Thymus (tissue), 11 donors: ENCODE measurements at regions not wholly inside any gene's neighbourhood (a gene's known extent, or its start where the extent isn't known, plus 50 kb on each side); places are given as distances from the start of the nearest gene placed in this dataset.
"Not testable (repeated sequence)": the region's sequence is repeated elsewhere in the genome, so short reads cannot be mapped to it uniquely, and the experiment has no call there.

Experiments
- DNase-seq, 9 donors: peaks; one replicate each; pipeline ENCODE4 v3.0.0-alpha.2; 2013; ENCODE audit warnings: low spot score in 9 of 9, low read depth in 6 of 9, missing footprints in 1 of 9
- H3K27ac ChIP-seq, 2 donors: one replicate each; pipeline ENCODE4 v1.5.1; 2013; ENCODE audit warnings: control low read depth in 1 of 2, low read depth in 1 of 2, low read length in 1 of 2, mild to moderate bottlenecking in 1 of 2, moderate library complexity in 1 of 2
- H3K27me3 ChIP-seq, 2 donors: one replicate each; pipeline ENCODE4 v1.5.1; 2013; ENCODE audit warnings: low read length in 1 of 2; ENCODE audit not compliant: control insufficient read depth in 2 of 2, insufficient read depth in 1 of 2
- H3K36me3 ChIP-seq, 2 donors: one replicate each; pipeline ENCODE4 v1.5.1; 2013; ENCODE audit warnings: low read length in 1 of 2, mild to moderate bottlenecking in 1 of 2, moderate library complexity in 1 of 2; ENCODE audit not compliant: control insufficient read depth in 2 of 2, insufficient read depth in 2 of 2
- H3K4me1 ChIP-seq, 2 donors: one replicate each; pipeline ENCODE4 v1.5.1; 2013; ENCODE audit warnings: low read length in 2 of 2; ENCODE audit not compliant: control insufficient read depth in 2 of 2, insufficient read depth in 2 of 2
- H3K4me3 ChIP-seq, 2 donors: one replicate each; pipeline ENCODE4 v1.5.1; 2013; ENCODE audit warnings: low read length in 2 of 2, control low read depth in 1 of 2, mild to moderate bottlenecking in 1 of 2
- H3K9me3 ChIP-seq, 2 donors: one replicate each; pipeline ENCODE4 v1.5.1; 2013; ENCODE audit warnings: low read length in 1 of 2, mild to moderate bottlenecking in 1 of 2; ENCODE audit not compliant: control insufficient read depth in 2 of 2, insufficient read depth in 1 of 2
- WGBS: extraction: QIAGEN DNeasy Blood & Tissue Kit; methylation state at CpG from one replicate; pipeline ENCODE4 v1.1.7; 2013; 5-methylcytosine and 5-hydroxymethylcytosine counted together
- donor health status: healthy.

DNA sequence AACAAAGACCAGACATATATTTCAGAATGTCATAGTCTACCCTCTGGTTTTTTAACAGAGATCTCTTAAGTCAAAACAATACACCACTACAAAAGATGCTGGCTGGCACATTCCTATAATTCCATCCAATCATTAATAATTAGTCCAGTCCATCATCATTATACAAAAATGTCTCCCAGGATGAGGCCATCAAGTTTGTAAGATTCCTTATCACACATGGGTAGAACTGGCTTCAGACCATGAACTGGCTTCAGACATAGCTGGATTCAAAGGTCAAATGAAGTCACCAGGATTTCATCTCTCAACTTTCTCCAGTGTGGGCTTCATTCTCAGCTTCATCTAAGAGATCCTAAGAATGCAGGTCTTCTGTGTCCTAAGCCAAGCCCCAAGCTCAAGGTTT lies 147.1 kb downstream of the ENC1 start:
- H3K27ac ChIP-seq: no peak overlapping the region
- H3K4me1 ChIP-seq: no peaks in the 10 kb centered on the region
- H3K4me3 ChIP-seq: no peak overlapping the region
- H3K27me3 ChIP-seq: no peaks in the 10 kb centered on the region
- H3K9me3 ChIP-seq: no peaks in the 10 kb centered on the region
- no peak for DNase-seq
- H3K36me3 ChIP-seq: no peaks in the 10 kb centered on the region

GRCh38 chr5:74492230-74492629 lies 148.3 kb downstream of the ENC1 start:
- no peak overlapping the region for H3K4me3 ChIP-seq
- no peaks in the 10 kb centered on the region for H3K27me3 ChIP-seq
- H3K36me3 ChIP-seq: no peaks in the 10 kb centered on the region
- no peak for DNase-seq
- H3K27ac ChIP-seq: no peak overlapping the region
- WGBS: 45% methylated on average over 2 of the region's 2 CpGs
- H3K4me1 ChIP-seq: no peaks in the 10 kb centered on the region
- H3K9me3 ChIP-seq: no peaks in the 10 kb centered on the region

- Histone ChIP-seq H3K9me3 (no peaks in the 10 kb centered on the region), H3K4me1 (no peaks in the 10 kb centered on the region), H3K4me3 (no peak overlapping the region), H3K36me3 (no peaks in the 10 kb centered on the region), H3K27ac (no peak overlapping the region), H3K27me3 (no peaks in the 10 kb centered on the region)
- DNase-seq: no peak
These were observed 148.9 kb downstream of the ENC1 start for GRCh38 chr5:74491586-74491985.

GRCh38 chr5:74490814-74491213 lies 149.7 kb downstream of the ENC1 start:
- DNase-seq: no peak
- Histone ChIP-seq H3K36me3 (no peaks in the 10 kb centered on the region), H3K9me3 (no peaks in the 10 kb centered on the region), H3K4me3 (no peak overlapping the region), H3K27me3 (no peaks in the 10 kb centered on the region), H3K27ac (no peak overlapping the region), H3K4me1 (no peaks in the 10 kb centered on the region)
- 94% methylated on average over 3 of the region's 3 CpGs for WGBS

DNA sequence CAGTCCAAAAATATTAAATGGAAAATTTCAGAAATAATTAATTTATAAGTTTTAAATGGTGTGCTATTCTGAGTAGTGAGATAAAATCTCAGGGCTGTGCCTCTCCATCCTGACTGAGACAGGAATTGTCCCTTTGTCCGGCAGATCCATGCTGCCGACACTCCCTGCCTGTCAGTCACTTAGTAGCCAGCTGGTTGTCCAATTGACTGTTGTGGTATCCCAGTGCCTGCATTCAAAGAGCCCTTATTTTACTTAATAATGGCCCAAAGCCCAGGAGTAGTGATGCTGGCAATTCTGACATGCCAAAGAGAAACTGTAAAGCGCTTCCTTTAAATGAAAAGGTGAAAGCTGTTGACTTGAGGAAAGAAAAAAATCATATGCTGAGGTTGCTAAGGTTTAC lies 157.5 kb downstream of the ENC1 start:
- Histone ChIP-seq H3K36me3 (no peaks in the 10 kb centered on the region), H3K4me1 (no peaks in the 10 kb centered on the region), H3K4me3 (no peak overlapping the region), H3K27ac (no peak overlapping the region), H3K27me3 (no peaks in the 10 kb centered on the region), H3K9me3 (no peaks in the 10 kb centered on the region)
- 97% methylated on average over 3 of the region's 3 CpGs for WGBS
- DNase-seq: no peak

DNA sequence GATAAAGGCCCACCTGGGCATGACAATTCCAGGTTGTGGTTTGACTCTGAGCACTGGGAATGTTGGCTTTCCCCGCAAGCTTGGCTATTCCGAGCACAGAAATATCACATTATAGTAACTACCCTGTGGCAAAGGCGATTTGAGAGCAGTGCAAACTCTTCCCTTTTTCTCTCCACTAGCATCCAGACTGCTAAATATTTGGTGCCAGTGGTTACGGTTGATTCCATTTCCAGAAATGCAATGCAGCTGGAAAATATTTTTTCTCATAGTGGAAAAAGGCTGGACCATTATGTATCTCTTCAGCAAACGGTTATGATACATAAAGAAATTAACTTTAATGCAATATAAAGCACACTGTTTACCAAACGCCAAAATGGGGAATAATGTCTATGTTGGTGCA lies 158.0 kb downstream of the ENC1 start:
- Histone ChIP-seq H3K36me3 (no peaks in the 10 kb centered on the region), H3K27ac (no peak overlapping the region), H3K4me3 (no peak overlapping the region), H3K27me3 (no peaks in the 10 kb centered on the region), H3K9me3 (no peaks in the 10 kb centered on the region), H3K4me1 (no peaks in the 10 kb centered on the region)
- DNase-seq: no peak
- 94% methylated on average over 6 of the region's 6 CpGs for WGBS

- H3K27me3 ChIP-seq, H3K27ac ChIP-seq, H3K9me3 ChIP-seq, H3K36me3 ChIP-seq, H3K4me3 ChIP-seq, DNase-seq, H3K4me1 ChIP-seq: not testable (repeated sequence)
- 95% methylated on average over 2 of the region's 2 CpGs for WGBS
These were observed 159.2 kb downstream of the ENC1 start for GRCh38 chr5:74481357-74481756.

DNA sequence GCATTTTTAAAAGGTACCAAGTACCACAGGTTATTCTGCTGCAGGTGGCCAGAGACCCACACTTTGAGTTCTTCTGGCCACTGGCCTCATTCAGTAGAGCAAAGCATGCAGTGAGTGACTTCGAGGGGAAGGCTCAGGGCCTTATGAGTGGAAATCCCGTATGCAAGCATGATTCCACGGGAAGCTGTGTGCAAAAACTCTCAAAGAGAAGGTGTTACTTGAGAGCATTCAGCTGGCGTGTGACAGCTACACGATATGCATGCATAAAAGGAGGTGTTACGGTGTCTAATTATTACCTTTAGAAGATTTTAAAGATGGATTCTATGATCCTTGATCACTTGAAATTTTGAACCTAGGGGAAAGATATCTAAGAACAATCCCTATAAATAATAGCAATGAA lies 160.3 kb downstream of the ENC1 start:
- no peaks in the 10 kb centered on the region for H3K9me3 ChIP-seq
- H3K36me3 ChIP-seq: no peaks in the 10 kb centered on the region
- no peak overlapping the region for H3K4me3 ChIP-seq
- H3K27me3 ChIP-seq: no peaks in the 10 kb centered on the region
- WGBS: 94% methylated on average over 6 of the region's 6 CpGs
- H3K27ac ChIP-seq: no peak overlapping the region
- DNase-seq: no peak
- H3K4me1 ChIP-seq: no peaks in the 10 kb centered on the region

GRCh38 chr5:74478328-74478727 lies 162.2 kb downstream of the ENC1 start:
- Histone ChIP-seq H3K4me3 (no peak overlapping the region), H3K27ac (no peak overlapping the region), H3K4me1 (no peaks in the 10 kb centered on the region), H3K27me3 (no peaks in the 10 kb centered on the region), H3K36me3 (no peaks in the 10 kb centered on the region), H3K9me3 (no peaks in the 10 kb centered on the region)
- WGBS: 81% methylated on average over 5 of the region's 5 CpGs
- no peak for DNase-seq

DNA sequence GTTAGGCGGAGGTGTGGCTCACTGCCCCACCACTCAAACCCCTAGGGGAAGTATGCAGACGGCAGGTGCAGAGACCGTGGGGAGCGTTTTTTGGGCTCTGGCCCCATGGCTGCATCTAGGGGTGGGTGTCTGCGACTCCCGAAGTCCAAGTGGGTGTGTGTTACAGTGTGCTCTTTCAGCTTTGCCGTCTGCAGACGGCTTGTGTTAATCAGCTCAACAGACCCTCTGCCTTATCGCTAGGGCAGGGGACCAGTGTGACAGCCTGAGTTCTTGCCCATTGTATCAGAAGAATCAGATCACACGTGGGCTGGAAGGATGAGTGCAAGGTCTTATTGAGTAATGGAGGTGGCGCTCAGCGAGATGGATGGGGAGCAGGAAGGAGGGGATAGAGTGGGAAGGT lies 162.8 kb downstream of the ENC1 start:
- H3K9me3 ChIP-seq: no peaks in the 10 kb centered on the region
- H3K27me3 ChIP-seq: no peaks in the 10 kb centered on the region
- no peaks in the 10 kb centered on the region for H3K36me3 ChIP-seq
- H3K4me1 ChIP-seq: no peaks in the 10 kb centered on the region
- no peak overlapping the region for H3K4me3 ChIP-seq
- DNase-seq: no peak
- 94% methylated on average over 12 of the region's 12 CpGs for WGBS
- H3K27ac ChIP-seq: no peak overlapping the region
